ENCODE measurements at regions not wholly inside any gene's neighbourhood (a gene's known extent, or its start where the extent isn't known, plus 50 kb on each side); places are given as distances from the start of the nearest gene placed in this dataset.

- no peak for TF ChIP-seq PRDM15 (CRISPR knock-in tag; IDR thresholded peaks at IDR 0.05)
- no peak for TF ChIP-seq ZNF33B (CRISPR knock-in tag; IDR thresholded peaks at IDR 0.05)
Measured at GRCh38 chrX:13495232-13495631, 74.2 kb upstream of the EGFL6 start (continued).

- ChIA-PET POLR2A (no interaction called here), CTCF (ENCODE audit: low intra/inter-chr PET ratio, low total read pairs) (no interaction called here)
- H3K36me3 ChIP-seq (replicated peaks in 1 of 2; ENCODE audit: control insufficient read depth in 1 of 2, insufficient read depth in 2 of 2, low read length in 2 of 2): no peaks in the 10 kb centered on the region
- H3K27me3 ChIP-seq (ENCODE audit: control insufficient read depth in 1 of 2, insufficient read depth in 2 of 2, low read length in 2 of 2): no peaks in the 10 kb centered on the region
- ATAC-seq: no peak
- H3K9ac ChIP-seq (ENCODE audit: insufficient read depth, low read depth, low read length): no peak overlapping the region
- no peaks in the 10 kb centered on the region for H4K20me1 ChIP-seq (ENCODE audit: insufficient read depth, low read length)
- no peaks in the 10 kb centered on the region for H3K79me2 ChIP-seq (ENCODE audit: insufficient read depth, low read length)
- intact Hi-C loops (cut with micrococcal nuclease; ENCODE audit: unreplicated experiment) (no loop called here), in situ Hi-C loops (cut with HindIII; ENCODE audit: extremely low pct_ligation_motif_present, low pct_unique_long_range_greater_than_20kb) (loop anchor here (10.0 to 25.0 kb wide), 2 partner anchors 432 to 540 kb away; no protein-coding TSS in a partner anchor)
- no peak overlapping the region for H3K4me3 ChIP-seq (replicated peaks in 1 of 3; ENCODE audit: insufficient read depth in 1 of 3, low read depth in 2 of 3, low read length in 3 of 3)
- no peak overlapping the region for H2AFZ ChIP-seq (ENCODE audit: low read length)
- H3K4me2 ChIP-seq (ENCODE audit: low read depth, low read length): no peak overlapping the region
- no peaks in the 10 kb centered on the region for H3K4me1 ChIP-seq (ENCODE audit: insufficient read depth, low read length)
- H3K27ac ChIP-seq (ENCODE audit: extremely low read length, insufficient read depth, low read length): no peak overlapping the region
- FAIRE-seq: no peak
- 22% methylated on average over 1 of the region's 2 CpGs for WGBS (ENCODE audit: low lambda C conversion rate)
- BruUV-seq (replicated peaks): no TSS peak
- TF ChIP-seq ZNF761 (CRISPR knock-in tag; conservative IDR thresholded peaks at IDR 0.05) (no peak), RAD51 (IDR thresholded peaks at IDR 0.05; ENCODE audit: borderline replicate concordance) (no peak), CHCHD3 (CRISPR knock-in tag; IDR thresholded peaks at IDR 0.05) (no peak), SP5 (CRISPR knock-in tag; IDR thresholded peaks at IDR 0.05; ENCODE audit: borderline replicate concordance, low read depth) (no peak)
- no peak for DNase-seq (ENCODE audit: low spot score)
- H3K9me3 ChIP-seq (ENCODE audit: low read length): no peaks in the 10 kb centered on the region
Measured at GRCh38 chrX:13494562-13494961, 74.8 kb upstream of the EGFL6 start.

Data from HepG2 (cell line).